ENCODE measurements at regions not wholly inside any gene's neighbourhood (a gene's known extent, or its start where the extent isn't known, plus 50 kb on each side); places are given as distances from the start of the nearest gene placed in this dataset.

DNA sequence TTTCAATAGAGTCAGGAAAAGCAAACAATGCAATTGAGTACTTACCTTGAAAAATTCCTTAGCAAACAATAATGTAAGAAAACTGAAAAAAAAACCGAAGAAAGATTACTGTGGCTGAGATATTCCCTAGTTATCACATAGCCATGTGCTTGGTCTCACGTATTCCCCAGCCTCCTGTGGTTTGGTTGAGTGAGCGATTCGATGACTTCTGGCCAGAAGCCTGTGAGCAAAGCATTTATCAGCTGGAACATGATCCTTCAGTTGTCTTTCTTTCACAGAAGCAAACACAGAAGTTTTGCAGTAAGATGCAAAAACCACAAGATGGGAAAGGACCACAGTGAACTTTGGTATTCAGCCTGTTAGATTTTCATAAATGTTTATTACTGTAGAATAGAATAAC is 1754.3 kb upstream of the AGA start:
- no peaks in the 10 kb centered on the region for H3K9me3 Mint-ChIP-seq
- H3K27ac Mint-ChIP-seq, result no peak overlapping the region
- no peak overlapping the region for H3K4me3 Mint-ChIP-seq
- TF ChIP-seq, protein P1, sequence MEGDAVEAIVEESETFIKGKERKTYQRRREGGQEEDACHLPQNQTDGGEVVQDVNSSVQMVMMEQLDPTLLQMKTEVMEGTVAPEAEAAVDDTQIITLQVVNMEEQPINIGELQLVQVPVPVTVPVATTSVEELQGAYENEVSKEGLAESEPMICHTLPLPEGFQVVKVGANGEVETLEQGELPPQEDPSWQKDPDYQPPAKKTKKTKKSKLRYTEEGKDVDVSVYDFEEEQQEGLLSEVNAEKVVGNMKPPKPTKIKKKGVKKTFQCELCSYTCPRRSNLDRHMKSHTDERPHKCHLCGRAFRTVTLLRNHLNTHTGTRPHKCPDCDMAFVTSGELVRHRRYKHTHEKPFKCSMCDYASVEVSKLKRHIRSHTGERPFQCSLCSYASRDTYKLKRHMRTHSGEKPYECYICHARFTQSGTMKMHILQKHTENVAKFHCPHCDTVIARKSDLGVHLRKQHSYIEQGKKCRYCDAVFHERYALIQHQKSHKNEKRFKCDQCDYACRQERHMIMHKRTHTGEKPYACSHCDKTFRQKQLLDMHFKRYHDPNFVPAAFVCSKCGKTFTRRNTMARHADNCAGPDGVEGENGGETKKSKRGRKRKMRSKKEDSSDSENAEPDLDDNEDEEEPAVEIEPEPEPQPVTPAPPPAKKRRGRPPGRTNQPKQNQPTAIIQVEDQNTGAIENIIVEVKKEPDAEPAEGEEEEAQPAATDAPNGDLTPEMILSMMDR (IDR thresholded peaks at IDR 0.05; ENCODE audit: unreplicated experiment in 3 of 3), result no peak
- no peaks in the 10 kb centered on the region for H3K36me3 Mint-ChIP-seq (ENCODE audit: low read depth)
- H3K27me3 Mint-ChIP-seq (ENCODE audit: low read depth), result no peaks in the 10 kb centered on the region
- H3K4me1 Mint-ChIP-seq, result no peaks in the 10 kb centered on the region

DNA sequence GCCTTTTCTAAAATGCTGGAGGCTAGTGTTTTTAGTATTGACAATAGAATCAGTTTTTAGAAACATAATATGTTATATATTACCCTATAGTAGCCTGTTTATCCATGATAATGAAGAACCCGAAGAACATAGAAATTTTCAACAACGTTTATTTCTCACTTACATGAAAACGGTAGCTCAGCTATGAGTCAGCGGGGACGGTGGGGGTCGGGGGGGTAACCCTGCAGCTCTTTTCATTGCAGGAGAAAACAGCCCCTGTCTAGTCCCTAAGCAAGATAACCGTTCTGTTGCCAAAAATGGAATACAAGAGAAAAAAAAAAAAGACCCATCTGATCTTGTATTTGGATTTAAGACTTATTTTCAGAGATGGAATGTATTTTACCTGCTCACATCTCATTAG is 1758.4 kb upstream of the AGA start:
- H3K4me1 Mint-ChIP-seq, result no peaks in the 10 kb centered on the region
- no peaks in the 10 kb centered on the region for H3K27me3 Mint-ChIP-seq (ENCODE audit: low read depth)
- no peaks in the 10 kb centered on the region for H3K36me3 Mint-ChIP-seq (ENCODE audit: low read depth)
- TF ChIP-seq, protein P1 (IDR thresholded peaks at IDR 0.05; ENCODE audit: unreplicated experiment in 3 of 3), result no peak
- H3K27ac Mint-ChIP-seq, result no peak overlapping the region
- H3K9me3 Mint-ChIP-seq, result no peaks in the 10 kb centered on the region
- H3K4me3 Mint-ChIP-seq, result no peak overlapping the region

DNA sequence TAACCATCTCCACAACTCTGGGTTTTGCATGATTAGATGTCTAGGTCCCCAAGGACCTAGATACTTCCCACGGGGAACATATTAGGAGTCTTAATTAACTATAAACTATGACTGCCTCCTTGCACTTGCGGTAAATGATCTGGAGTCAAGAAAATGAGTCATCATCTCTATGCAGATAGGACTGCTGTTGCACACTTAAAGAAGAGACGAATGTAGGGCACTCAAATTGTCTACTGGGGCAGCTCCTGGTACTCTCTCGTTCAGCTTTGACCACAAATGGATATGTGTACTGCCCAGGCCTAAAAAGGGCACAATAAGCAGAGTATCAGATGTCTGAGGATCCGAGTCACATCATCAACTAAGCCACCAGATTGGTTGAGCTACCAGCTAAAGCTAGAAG is 1783.4 kb upstream of the AGA start:
- Mint-ChIP-seq H3K36me3 (ENCODE audit: low read depth) (no peaks in the 10 kb centered on the region), H3K4me1 (no peaks in the 10 kb centered on the region), H3K27ac (no peak overlapping the region), H3K4me3 (no peak overlapping the region), H3K9me3 (peaks cover 7% of the 10 kb centered on the region), H3K27me3 (ENCODE audit: low read depth) (no peaks in the 10 kb centered on the region)
- TF ChIP-seq, protein P1 (IDR thresholded peaks at IDR 0.05; ENCODE audit: unreplicated experiment in 3 of 3), result no peak

DNA sequence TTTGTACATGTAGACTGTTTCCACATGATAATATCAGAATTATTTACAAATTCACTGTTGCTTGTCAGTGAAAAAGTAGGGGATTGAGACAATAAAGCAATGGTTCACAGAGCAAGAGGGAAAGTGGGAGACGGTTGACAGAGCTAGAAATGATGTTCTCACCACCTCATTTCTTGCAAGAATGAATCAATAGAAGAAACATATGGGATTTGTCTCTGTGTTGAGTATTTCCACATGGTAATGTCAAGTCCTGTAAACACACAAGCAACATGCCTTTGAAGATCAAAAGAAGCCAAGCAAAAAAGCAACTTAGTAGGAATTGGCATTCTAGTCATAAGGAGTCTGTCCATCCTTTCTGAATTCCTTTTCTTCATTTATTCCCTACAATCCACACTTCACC is 1806.6 kb upstream of the AGA start:
- no peaks in the 10 kb centered on the region for H3K4me1 Mint-ChIP-seq
- H3K27me3 Mint-ChIP-seq (ENCODE audit: low read depth), result no peaks in the 10 kb centered on the region
- no peaks in the 10 kb centered on the region for H3K36me3 Mint-ChIP-seq (ENCODE audit: low read depth)
- TF ChIP-seq, protein P1 (IDR thresholded peaks at IDR 0.05; ENCODE audit: unreplicated experiment in 3 of 3), result no peak
- no peaks in the 10 kb centered on the region for H3K9me3 Mint-ChIP-seq
- H3K4me3 Mint-ChIP-seq, result no peak overlapping the region
- no peak overlapping the region for H3K27ac Mint-ChIP-seq

DNA sequence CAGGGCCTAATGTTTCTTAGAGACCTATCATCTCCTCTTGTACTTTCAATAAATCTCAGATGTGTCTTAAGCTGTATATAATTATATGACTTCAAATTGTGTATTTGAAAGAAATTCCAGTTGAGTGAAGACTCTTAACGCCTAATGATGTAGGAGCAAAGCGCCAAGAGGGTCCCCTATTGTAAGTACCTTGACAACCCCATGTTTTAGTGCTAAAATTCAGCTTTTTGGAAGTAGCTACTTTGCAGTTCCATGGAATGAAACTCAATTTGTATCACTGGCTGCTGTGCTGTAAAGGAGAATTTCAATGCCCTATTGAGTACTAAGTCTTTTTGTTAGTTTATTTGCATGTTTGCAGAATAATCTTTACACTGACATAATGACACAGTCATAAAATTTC is 1826.6 kb upstream of the AGA start:
- H3K4me3 Mint-ChIP-seq, result no peak overlapping the region
- TF ChIP-seq, protein P1 (IDR thresholded peaks at IDR 0.05; ENCODE audit: unreplicated experiment in 3 of 3), result no peak
- no peaks in the 10 kb centered on the region for H3K36me3 Mint-ChIP-seq (ENCODE audit: low read depth)
- no peaks in the 10 kb centered on the region for H3K27me3 Mint-ChIP-seq (ENCODE audit: low read depth)
- peaks cover 10% of the 10 kb centered on the region for H3K9me3 Mint-ChIP-seq
- no peak overlapping the region for H3K27ac Mint-ChIP-seq
- H3K4me1 Mint-ChIP-seq, result no peaks in the 10 kb centered on the region

DNA sequence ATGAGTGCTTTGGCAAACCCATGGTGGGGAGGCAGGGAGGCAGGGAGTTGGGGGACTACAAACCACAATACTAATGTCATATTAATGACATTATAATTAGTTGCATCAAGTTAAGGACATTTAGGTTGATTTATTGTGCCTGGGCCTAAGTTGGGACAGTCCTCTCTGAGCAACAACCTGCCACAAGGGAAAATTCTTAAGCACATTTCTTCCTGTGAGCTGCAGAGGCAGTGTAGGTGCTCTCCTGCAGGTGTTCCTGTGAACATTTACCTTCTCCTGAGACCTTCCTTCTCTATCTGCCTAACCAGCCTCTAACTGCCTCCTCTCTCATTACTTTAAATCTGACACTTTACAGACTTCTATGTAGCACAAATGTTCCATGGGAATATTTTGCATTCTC is 1830.0 kb upstream of the AGA start:
- Mint-ChIP-seq H3K27me3 (ENCODE audit: low read depth) (no peaks in the 10 kb centered on the region), H3K9me3 (no peaks in the 10 kb centered on the region), H3K36me3 (ENCODE audit: low read depth) (no peaks in the 10 kb centered on the region)

More for the DNA sequence above, 1830.0 kb upstream of the AGA start:
- TF ChIP-seq, protein P1 (IDR thresholded peaks at IDR 0.05; ENCODE audit: unreplicated experiment in 3 of 3), result no peak
- Mint-ChIP-seq H3K4me3 (no peak overlapping the region), H3K27ac (no peak overlapping the region), H3K4me1 (no peaks in the 10 kb centered on the region)
